HCT116 (cell line): ENCODE measurements at regions not wholly inside any gene's neighbourhood (a gene's known extent, or its start where the extent isn't known, plus 50 kb on each side); places are given as distances from the start of the nearest gene placed in this dataset.

Experiments
- ATAC-seq: fragments of 200-7000 bp; cut with Tn5 transposase; 2 replicates; pipeline ENCODE4 v1.9.1; 2020; ENCODE audit warnings: mild to moderate bottlenecking, moderate library complexity
- BruUV-seq: library from RNA; stranded (reverse); fragments of 400-500 nt; replicated peaks from 2 replicates; lab custom pipeline; 2021; lab: Mats Ljungman, UMichigan
- CTCF ChIA-PET: fragments of 300-600 bp; sonication (Branson Sonifier 250); formaldehyde crosslinking; loops from one replicate; lab custom pipeline; 2021; ENCODE audit warnings: antibody characterized with exemption; lab: Charles Lee
- POLR2A ChIA-PET: fragments of 300-600, 350-600 bp; sonication (Branson Sonifier 250); formaldehyde crosslinking; loops from one replicate; lab custom pipeline; 2021; ENCODE audit warnings: antibody characterized with exemption; lab: Charles Lee
- RAD21 ChIA-PET, 2 experiments: fragments of 300-600 bp; sonication (Branson Sonifier 250); formaldehyde crosslinking; loops; one replicate each; lab custom pipeline; 2023; ENCODE audit warnings: low total read pairs in 2 of 2; ENCODE audit not compliant: uncharacterized antibody in 2 of 2, unreplicated experiment in 2 of 2, low non-redundant PET in 1 of 2; lab: Charles Lee
- DNase-seq: peaks from one replicate; pipeline ENCODE4 v3.0.0-alpha.2; 2010; ENCODE audit warnings: low read depth, low spot score
- H2AFZ ChIP-seq: fragments of 200-600 bp; shearing (Covaris generic), sonication (generic); 2 replicates; pipeline ENCODE4 v1.6.1; 2017; ENCODE audit warnings: low read depth, mixed run types, mixed read lengths, antibody characterized with exemption, low read length; ENCODE audit not compliant: poor library complexity, severe bottlenecking
- H3K27ac ChIP-seq: 2 replicates; pipeline ENCODE4 v1.5.1; 2012; ENCODE audit warnings: low read depth, low read length
- H3K27me3 ChIP-seq: fragments of 200-600 bp; sonication (generic); 2 replicates; pipeline ENCODE4 v1.6.1; 2016; ENCODE audit warnings: mixed run types, low read length, mixed read lengths; ENCODE audit not compliant: insufficient read depth
- H3K36me3 ChIP-seq, 2 experiments: fragments of 200-500 bp in 1 of 2; fragments of 200-600 bp in 1 of 2; sonication (Bioruptor generic) in 1 of 2; sonication (generic) in 1 of 2; 2 replicates each; pipeline versions ENCODE4 v1.5.1 to v1.6.1; 2014 to 2016; ENCODE audit warnings: low read length in 2 of 2, inconsistent platforms in 1 of 2, mixed read lengths in 1 of 2, mixed run types in 1 of 2; ENCODE audit not compliant: insufficient read depth in 2 of 2, control insufficient read depth in 1 of 2
- H3K4me1 ChIP-seq, 2 experiments: fragments of 200-600 bp in 1 of 2; sonication (generic) in 1 of 2; 2 replicates each; pipeline versions ENCODE4 v1.5.1 to v1.6.1; 2012 to 2017; ENCODE audit warnings: low read length in 2 of 2, inconsistent platforms in 1 of 2, mild to moderate bottlenecking in 1 of 2, mixed read lengths in 1 of 2, mixed run types in 1 of 2, moderate library complexity in 1 of 2; ENCODE audit not compliant: insufficient read depth in 2 of 2, control insufficient read depth in 1 of 2
- H3K4me2 ChIP-seq: fragments of 200-600 bp; sonication (generic); 2 replicates; pipeline ENCODE4 v1.6.1; 2017; ENCODE audit warnings: mixed run types, low read length, mixed read lengths
- H3K4me3 ChIP-seq, 2 experiments: fragments of 200-600 bp in 1 of 2; sonication (generic) in 1 of 2; replicated peaks in 1 of 2; 2 replicates each; pipeline ENCODE4 v1.5.1; 2011 to 2016; ENCODE audit warnings: low read length in 2 of 2, control low read depth in 1 of 2, low read depth in 1 of 2, mild to moderate bottlenecking in 1 of 2, mixed read lengths in 1 of 2, mixed run types in 1 of 2
- H3K79me2 ChIP-seq: fragments of 200-600 bp; sonication (generic); 2 replicates; pipeline ENCODE4 v1.6.1; 2017; ENCODE audit warnings: mild to moderate bottlenecking, mixed run types, low read length, moderate library complexity, mixed read lengths; ENCODE audit not compliant: insufficient read depth
- H3K9ac ChIP-seq: fragments of 200-600 bp; sonication (generic); 2 replicates; pipeline ENCODE4 v1.6.1; 2016; ENCODE audit warnings: low read length, mixed read lengths
- H3K9me2 ChIP-seq: fragments of 200-600 bp; sonication (generic), shearing (Covaris generic); 2 replicates; pipeline ENCODE4 v1.6.1; 2017; ENCODE audit warnings: mixed run types, mild to moderate bottlenecking, moderate library complexity; ENCODE audit not compliant: insufficient read depth
- H3K9me3 ChIP-seq, 2 experiments: fragments of 200-500 bp in 1 of 2; fragments of 200-600 bp in 1 of 2; sonication (Bioruptor generic) in 1 of 2; sonication (generic) in 1 of 2; 2 replicates each; pipeline ENCODE4 v1.6.1; 2014 to 2017; ENCODE audit warnings: low read length in 2 of 2, mixed read lengths in 2 of 2, inconsistent platforms in 1 of 2, low read depth in 1 of 2, mild to moderate bottlenecking in 1 of 2, mixed run types in 1 of 2, moderate library complexity in 1 of 2; ENCODE audit not compliant: control insufficient read depth in 1 of 2, insufficient read depth in 1 of 2
- H4K20me1 ChIP-seq: fragments of 200-600 bp; sonication (generic), shearing (Covaris generic); 2 replicates; pipeline ENCODE4 v1.6.1; 2017; ENCODE audit warnings: mixed run types, mild to moderate bottlenecking, moderate library complexity; ENCODE audit not compliant: insufficient read depth
- CBX3 ChIP-seq: IDR thresholded peaks from 2 replicates; pipeline ENCODE4 v1.6.1; 2012; ENCODE audit warnings: low read depth
- CEBPB ChIP-seq: IDR thresholded peaks from 2 replicates; pipeline ENCODE4 v1.6.1; 2012; ENCODE audit warnings: low read depth
- CTCF ChIP-seq, 3 experiments: fragments of 200-600 bp in 1 of 3; sonication (generic) in 1 of 3; IDR thresholded peaks in 2 of 3; conservative IDR thresholded peaks in 1 of 3; 2 replicates each; pipeline ENCODE4 v1.5.1; 2012 to 2017; ENCODE audit warnings: low read depth in 2 of 3, low read length in 2 of 3, antibody characterized with exemption in 1 of 3, borderline replicate concordance in 1 of 3, control low read depth in 1 of 3, mild to moderate bottlenecking in 1 of 3, mixed read lengths in 1 of 3, mixed run types in 1 of 3, moderate library complexity in 1 of 3; ENCODE audit not compliant: insufficient read depth in 1 of 3
- EGR1 ChIP-seq: IDR thresholded peaks from 2 replicates; pipeline ENCODE4 v1.6.1; 2012; ENCODE audit warnings: low read depth
- ELF1 ChIP-seq: IDR thresholded peaks from 2 replicates; pipeline ENCODE4 v1.6.1; 2012; ENCODE audit warnings: low read depth, borderline replicate concordance
- EZH2 ChIP-seq: fragments of 200-600 bp; sonication (generic); IDR thresholded peaks from 2 replicates; pipeline ENCODE4 v1.6.1; 2017; ENCODE audit warnings: antibody characterized with exemption, mixed run types
- EZH2phosphoT487 ChIP-seq: fragments of 200-600 bp; IDR thresholded peaks from 2 replicates; pipeline ENCODE4 v1.6.1; 2018; ENCODE audit warnings: antibody characterized with exemption, borderline replicate concordance
- FOSL1 ChIP-seq: IDR thresholded peaks from 2 replicates; pipeline ENCODE4 v1.6.1; 2012; ENCODE audit warnings: low read depth
- JUND ChIP-seq: IDR thresholded peaks from 2 replicates; pipeline ENCODE4 v1.6.1; 2012
- POLR2AphosphoS5 ChIP-seq: IDR thresholded peaks from 2 replicates; pipeline ENCODE4 v1.6.1; 2011; ENCODE audit warnings: mild to moderate bottlenecking, low read depth, low read length, moderate library complexity
- SIN3A ChIP-seq: IDR thresholded peaks from 2 replicates; pipeline ENCODE4 v1.6.1; 2012; ENCODE audit warnings: low read depth
- ZFX ChIP-seq: fragments of 450-650 bp; IDR thresholded peaks from 2 replicates; pipeline ENCODE4 v1.6.1; 2017
- intact Hi-C: fragments of 100-400 bp; cut with micrococcal nuclease; formaldehyde crosslinking; loops from 2 replicates; pipeline ENCODE4 v1.10.0; 2022

- POLR2A ChIA-PET, result no interaction called here
- no peak overlapping the region for H3K9ac ChIP-seq
- no peaks in the 10 kb centered on the region for H4K20me1 ChIP-seq
- H3K79me2 ChIP-seq, result no peaks in the 10 kb centered on the region
- no peak overlapping the region for H3K27ac ChIP-seq
- no peak for DNase-seq
- BruUV-seq, result no TSS peak
- peaks cover 6% of the 10 kb centered on the region; the same call in 1 of the 2 replicates for H3K27me3 ChIP-seq
- no peak overlapping the region for H3K4me3 ChIP-seq
- H2AFZ ChIP-seq, result no peak overlapping the region
- H3K9me2 ChIP-seq, result no peaks in the 10 kb centered on the region
- no peaks in the 10 kb centered on the region for H3K9me3 ChIP-seq
- RAD21 ChIA-PET, result no interaction called here
- ATAC-seq, result no peak
- CTCF ChIA-PET, result no interaction called here
- intact Hi-C loops, result no loop called here
- no peak for TF ChIP-seq POLR2AphosphoS5
- no peak for TF ChIP-seq JUND
- TF ChIP-seq SIN3A, result no peak
- no peak for TF ChIP-seq CEBPB
- no peak for TF ChIP-seq FOSL1
- H3K4me2 ChIP-seq, result no peak overlapping the region
- H3K36me3 ChIP-seq, result no peaks in the 10 kb centered on the region
- no peaks in the 10 kb centered on the region for H3K4me1 ChIP-seq
Measured at GRCh38 chr4:14883166-14883565, 119.1 kb upstream of the CPEB2 start.

GRCh38 chr4:14883661-14884060 lies 118.6 kb upstream of the CPEB2 start:
- Histone ChIP-seq H3K4me1 (no peaks in the 10 kb centered on the region), H3K9ac (no peak overlapping the region), H3K36me3 (no peaks in the 10 kb centered on the region), H3K9me3 (no peaks in the 10 kb centered on the region), H3K4me3 (no peak overlapping the region), H3K9me2 (no peaks in the 10 kb centered on the region), H3K27ac (no peak overlapping the region), H3K27me3 (peaks cover 6% of the 10 kb centered on the region; the same call in 1 of the 2 replicates), H4K20me1 (no peaks in the 10 kb centered on the region), H3K79me2 (no peaks in the 10 kb centered on the region), H2AFZ (no peak overlapping the region), H3K4me2 (no peak overlapping the region)
- no peak for DNase-seq
- ChIA-PET RAD21 (no interaction called here), CTCF (no interaction called here), POLR2A (no interaction called here)
- no TSS peak for BruUV-seq
- TF ChIP-seq EZH2phosphoT487 (no peak), EZH2 (no peak), CBX3 (no peak), EGR1 (no peak), FOSL1 (no peak), CTCF (IDR thresholded peaks at IDR 0.05 in 2 of 3, conservative IDR thresholded peaks at IDR 0.05 in 1 of 3; ENCODE audit: borderline replicate concordance in 1 of 3, insufficient read depth in 1 of 3, low read depth in 2 of 3, low read length in 2 of 3) (no peak), ELF1 (no peak), ZFX (no peak)
- intact Hi-C loops, result no loop called here
- no peak for ATAC-seq
